Pons (tissue), 1 donor: ENCODE measurements at regions not wholly inside any gene's neighbourhood (a gene's known extent, or its start where the extent isn't known, plus 50 kb on each side); places are given as distances from the start of the nearest gene placed in this dataset.
A peak's percentile ranks its signal among the peaks of the same experiment; 100 is the strongest.
"Not testable (repeated sequence)": the region's sequence is repeated elsewhere in the genome, so short reads cannot be mapped to it uniquely, and the experiment has no call there.

ENCODE experiments used
- DNase-seq: peaks from one replicate; pipeline ENCODE4 v3.0.0-alpha.2; 2016; ENCODE audit warnings: low spot score

- DNase-seq: no peak
These were observed 165.3 kb upstream of the SLC27A6 start for GRCh38 chr5:128799945-128800344.

DNA sequence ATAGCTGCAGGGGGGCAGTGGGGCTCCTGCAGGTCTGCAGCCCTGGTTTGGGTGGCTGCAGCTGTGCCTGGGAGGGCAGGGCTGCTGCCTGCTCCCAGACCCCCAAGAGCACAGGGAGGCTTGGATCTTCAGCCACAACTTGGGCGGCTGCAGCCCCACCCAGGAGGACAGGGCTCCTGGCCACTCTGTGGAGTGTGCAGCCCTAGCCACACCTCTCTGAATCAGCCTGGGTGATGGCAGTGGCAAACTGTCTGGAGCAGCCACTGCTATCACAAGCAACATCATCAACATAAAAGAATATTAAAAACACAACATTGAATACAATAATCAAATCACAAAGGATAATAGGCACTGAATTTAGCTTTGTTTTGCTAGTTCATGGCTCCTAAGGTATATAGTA is 164.9 kb upstream of the SLC27A6 start:
- DNase-seq: no peak

DNA sequence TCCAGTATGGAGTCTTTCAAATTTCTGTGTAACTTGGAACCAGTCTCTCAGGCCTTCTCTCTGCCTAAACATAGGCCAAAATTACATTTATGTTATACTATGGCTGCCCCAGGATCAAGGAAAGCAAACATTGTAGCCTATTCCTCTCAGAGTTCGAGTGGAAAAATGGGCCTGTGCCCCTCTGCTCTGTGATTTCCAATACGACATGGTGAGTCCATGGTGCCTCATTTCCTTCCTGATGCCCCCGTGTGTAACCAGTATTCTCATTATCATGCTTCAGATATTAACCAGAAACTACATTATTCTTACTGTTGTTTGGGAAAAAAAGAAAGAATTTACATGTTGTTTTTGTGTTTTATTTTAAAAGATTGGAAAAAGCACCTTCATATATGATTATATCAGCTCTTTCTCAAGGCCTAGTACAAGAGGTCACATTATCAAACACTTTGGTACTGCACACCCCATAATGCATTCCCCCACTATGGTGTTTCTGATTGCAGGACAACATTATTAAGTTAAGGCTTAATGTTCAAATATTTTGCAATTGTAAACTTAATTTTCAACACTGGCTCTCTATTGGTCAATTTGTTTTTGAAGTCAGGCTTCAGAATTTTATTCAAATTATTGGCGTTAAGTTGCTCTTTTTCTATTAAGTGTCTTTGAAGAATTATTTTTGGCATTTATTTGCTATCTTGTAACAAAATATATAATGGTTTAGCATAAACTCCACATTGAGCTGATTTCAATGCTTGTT is 151.8 kb upstream of the SLC27A6 start:
- DNase-seq: no peak

DNA sequence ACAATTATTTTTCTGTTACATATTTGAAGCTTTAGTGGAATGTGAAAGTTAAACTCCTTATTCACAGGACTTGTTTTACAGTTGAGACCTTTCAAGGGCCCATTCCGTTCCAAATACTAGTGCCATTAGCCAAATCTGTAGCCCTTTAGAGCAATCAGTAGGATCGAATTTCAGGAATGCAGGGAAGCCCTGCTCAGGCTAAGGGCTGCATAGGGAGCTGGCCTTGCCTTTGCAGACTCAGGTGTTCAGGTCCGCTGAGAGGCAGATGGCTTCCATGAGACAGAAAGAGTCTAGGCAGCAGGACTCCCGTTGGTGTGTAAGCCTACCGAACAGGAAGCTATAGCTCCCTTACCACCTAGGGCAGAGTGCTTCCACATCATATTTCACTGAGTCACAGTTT is 150.1 kb upstream of the SLC27A6 start:
- DNase-seq: no peak

GRCh38 chr5:128825826-128826225 is 139.5 kb upstream of the SLC27A6 start:
- DNase-seq: no peak

GRCh38 chr5:128826275-128826674 is 139.0 kb upstream of the SLC27A6 start:
- DNase-seq: no peak

- no peak for DNase-seq
These were observed 128.7 kb upstream of the SLC27A6 start for GRCh38 chr5:128836571-128836970.

- no peak for DNase-seq
These were observed 126.7 kb upstream of the SLC27A6 start for GRCh38 chr5:128838623-128839022.

DNA sequence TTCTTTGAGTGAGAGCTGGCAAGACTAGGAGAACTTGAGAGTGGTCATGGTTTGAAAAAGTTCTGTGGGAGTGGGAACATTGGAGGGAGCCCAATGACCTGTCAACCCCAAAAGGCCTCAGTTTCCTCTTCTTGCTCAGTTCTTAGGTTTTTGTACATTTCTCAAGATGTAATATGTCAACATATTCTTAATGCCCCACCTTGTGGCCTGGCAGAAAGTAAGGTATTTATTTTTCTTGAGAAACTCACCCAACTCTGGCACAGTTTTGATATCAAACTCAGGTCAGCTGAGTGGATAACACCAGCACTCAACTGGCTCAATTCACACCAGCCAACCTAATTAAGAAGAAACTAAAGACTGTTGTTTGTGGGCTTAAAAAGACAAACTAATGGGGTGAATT is 123.0 kb upstream of the SLC27A6 start:
- DNase-seq: no peak

DNA sequence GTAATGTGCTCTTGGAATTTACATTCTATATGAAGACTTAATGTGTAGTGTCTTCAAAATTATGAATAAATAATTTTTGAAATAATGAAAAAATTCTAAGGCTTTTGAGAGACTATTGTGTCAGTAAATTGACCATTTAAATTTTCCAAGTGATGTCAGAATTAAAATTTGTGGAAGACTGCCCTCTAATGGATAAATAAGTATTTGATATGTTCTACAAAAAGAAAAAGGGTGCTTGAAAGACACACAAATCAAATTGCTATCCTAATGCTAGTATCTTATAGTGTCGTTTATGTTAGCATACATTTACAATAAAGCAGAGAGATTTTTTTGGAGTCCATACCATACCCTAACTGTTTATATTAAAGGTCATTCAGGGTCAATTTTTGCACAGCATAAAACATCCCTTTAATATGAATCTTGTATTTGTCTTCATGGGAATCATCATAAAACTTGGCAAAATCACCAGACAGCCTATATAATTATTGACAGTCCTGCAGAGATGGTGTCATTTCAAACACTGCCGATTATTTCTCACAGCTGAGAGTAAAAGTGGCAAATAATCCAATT is 120.8 kb upstream of the SLC27A6 start:
- peak; percentile 72 for DNase-seq

- no peak for DNase-seq
These were observed 115.2 kb upstream of the SLC27A6 start for GRCh38 chr5:128850049-128850448.

DNA sequence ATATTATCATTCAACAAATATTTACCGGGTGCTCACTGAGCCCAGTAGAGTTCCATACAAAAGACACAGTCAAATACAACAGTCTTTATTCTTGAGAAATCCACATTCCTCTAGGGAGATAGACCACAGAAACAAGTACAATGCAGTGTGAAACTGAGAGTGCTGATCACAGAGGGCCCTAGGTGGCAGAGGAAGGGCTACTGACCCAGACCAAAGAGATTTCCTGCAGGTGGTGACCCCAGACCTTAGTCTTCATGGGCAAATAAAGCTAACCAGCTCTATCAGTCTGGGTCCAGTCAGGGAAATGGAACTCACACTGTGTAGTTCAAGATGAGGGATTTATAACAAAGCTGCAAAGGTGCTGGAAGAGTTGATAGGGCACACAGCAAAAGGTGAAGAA is 110.4 kb upstream of the SLC27A6 start:
- no peak for DNase-seq

DNA sequence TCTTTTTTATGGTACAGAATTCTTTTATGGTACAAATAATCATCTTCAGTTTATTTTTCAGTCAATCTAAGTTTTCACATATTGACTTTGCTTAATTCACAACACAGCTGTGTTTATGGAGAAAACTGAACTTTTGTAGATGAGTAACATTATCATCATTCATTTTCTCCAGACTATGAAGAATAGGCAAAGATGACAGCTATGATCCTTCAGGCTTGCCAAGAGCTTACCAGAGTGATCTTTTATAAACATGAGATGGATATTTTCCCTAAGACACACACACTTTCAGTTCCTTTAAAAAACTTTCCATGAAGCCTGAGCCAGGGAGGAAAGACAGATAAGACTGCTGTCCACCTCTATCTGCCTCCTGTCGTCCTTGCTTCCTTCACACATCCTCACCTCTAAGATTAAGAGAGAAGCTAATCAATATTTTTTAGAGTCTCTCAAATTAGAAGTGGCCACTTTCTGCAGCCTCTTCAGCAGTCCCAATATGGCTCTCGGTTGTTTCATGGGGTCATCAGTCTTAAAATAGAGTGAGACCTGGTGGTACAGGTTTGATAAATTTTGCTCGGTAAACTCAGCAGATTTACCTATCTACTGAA is 108.1 kb upstream of the SLC27A6 start:
- DNase-seq: no peak

GRCh38 chr5:128858995-128859394 is 106.3 kb upstream of the SLC27A6 start:
- no peak for DNase-seq

GRCh38 chr5:128861155-128861554 is 104.1 kb upstream of the SLC27A6 start:
- DNase-seq: not testable (repeated sequence)

- no peak for DNase-seq
These were observed 95.3 kb upstream of the SLC27A6 start for GRCh38 chr5:128869970-128870369.

GRCh38 chr5:128870373-128870772 is 94.9 kb upstream of the SLC27A6 start:
- no peak for DNase-seq

DNA sequence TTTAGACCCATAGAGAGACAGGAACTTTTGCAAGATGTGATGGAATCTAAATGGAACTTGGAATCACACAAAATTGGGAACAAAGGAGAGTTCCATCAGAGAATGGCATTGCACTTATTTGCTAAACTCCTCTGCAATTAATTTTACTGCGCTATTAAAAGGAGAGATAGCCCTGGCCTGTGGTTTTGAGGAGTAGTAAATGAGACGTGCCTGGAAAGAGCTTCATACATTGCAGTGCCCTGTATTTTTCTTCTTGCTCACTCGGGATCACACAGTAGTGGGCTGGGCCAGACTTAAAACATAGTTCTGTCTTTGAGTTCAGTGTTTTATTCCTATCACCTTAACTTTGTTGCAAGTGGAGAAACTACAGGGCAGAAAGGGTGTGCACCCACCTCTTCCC is 94.4 kb upstream of the SLC27A6 start:
- DNase-seq: no peak

GRCh38 chr5:128876569-128877382 is 88.5 kb upstream of the SLC27A6 start:
- no peak for DNase-seq

DNA sequence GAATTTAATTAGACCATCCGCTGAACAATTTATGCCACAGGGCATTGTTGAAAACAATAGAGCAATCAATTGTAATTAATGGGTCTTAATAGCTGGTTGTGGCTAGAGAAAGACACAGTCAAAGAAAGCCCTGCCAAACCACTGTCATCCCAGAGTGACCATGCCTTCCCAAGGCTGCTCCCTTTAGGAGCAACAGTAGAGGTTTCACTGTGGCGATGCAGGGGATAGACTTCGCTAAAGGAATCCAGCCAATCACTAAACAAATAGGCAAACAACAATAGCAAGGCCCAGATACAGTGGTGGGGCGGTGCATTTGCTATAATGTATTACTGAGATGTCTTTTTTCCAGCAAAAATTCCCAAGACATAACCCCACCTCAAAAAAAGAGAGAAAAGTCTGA is 87.8 kb upstream of the SLC27A6 start:
- no peak for DNase-seq

GRCh38 chr5:128881502-128882018 is 83.7 kb upstream of the SLC27A6 start:
- DNase-seq: no peak

- no peak for DNase-seq
These were observed 79.5 kb upstream of the SLC27A6 start for GRCh38 chr5:128885649-128886255.
